G401 (cell line): ENCODE measurements at regions not wholly inside any gene's neighbourhood (a gene's known extent, or its start where the extent isn't known, plus 50 kb on each side); places are given as distances from the start of the nearest gene placed in this dataset.
"Not testable (repeated sequence)": the region's sequence is repeated elsewhere in the genome, so short reads cannot be mapped to it uniquely, and the experiment has no call there.

Experiments used
- DNase-seq: peaks from one replicate; pipeline ENCODE4 v3.0.0-alpha.2; 2015; ENCODE audit warnings: low spot score
- in situ Hi-C: cut with HindIII; loops from 2 replicates; pipeline ENCODE4 v1.10.0; 2016; ENCODE audit warnings: low sequenced_read_pairs, mixed read lengths

DNA sequence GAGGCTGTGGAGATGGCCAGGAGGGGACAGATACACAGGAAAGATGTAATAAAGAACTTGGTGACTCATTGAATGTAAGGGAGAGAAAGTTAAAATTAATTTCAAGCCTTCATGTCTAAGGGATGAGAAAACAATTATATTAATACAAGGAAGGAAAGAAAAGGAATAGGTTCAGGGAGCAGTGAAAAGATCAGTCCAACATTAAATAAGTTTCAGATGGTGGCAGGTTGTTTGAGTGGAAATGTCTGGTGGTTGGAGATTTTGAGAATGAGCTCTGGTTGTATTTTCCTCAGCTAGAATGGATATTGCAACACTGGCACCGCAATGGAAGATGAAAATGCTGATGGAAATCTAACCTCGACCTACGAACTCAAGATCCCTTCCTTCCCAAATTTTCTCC lies 304.3 kb downstream of the COL12A1 start:
- in situ Hi-C loops: no loop called here
- DNase-seq: no peak

DNA sequence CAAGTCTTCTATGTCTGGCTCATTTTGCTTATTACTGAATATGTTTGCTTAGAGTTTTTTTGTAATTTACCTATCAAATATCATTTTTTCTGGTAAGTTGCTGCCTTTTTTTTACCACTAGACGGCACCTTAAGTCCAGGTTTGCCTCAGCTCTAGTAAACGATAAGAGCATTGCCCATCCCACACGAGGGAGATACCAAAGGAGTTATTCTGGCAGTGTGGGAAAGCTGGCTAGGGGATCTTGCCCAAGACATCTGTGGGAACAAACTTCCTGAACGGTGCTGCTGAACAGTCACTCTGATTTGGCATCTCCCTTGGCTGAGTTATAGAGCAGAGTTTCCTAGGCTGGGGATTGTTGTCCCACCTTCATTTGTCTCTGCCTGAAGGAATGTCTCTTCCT lies 306.4 kb downstream of the COL12A1 start:
- in situ Hi-C loops: no loop called here
- DNase-seq: no peak

DNA sequence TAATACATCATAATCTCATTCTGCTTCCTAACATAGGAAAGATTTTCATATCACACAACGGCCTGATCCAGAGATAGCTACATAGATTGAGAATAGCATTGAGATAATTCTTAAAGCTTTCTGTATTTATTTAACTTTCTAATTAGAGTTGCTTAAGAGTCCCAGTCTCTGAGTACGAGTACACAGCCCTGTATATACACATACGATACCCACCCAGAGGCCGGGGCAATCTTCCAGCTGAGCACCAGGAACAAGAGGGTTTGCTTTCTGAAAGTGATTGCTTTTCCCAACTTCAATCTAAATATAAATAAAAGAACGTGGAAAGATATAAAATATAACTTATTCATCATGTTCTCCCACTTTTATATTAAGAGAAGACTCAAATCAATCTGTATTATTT lies 313.8 kb downstream of the COL12A1 start:
- no peak for DNase-seq
- in situ Hi-C loops: no loop called here

DNA sequence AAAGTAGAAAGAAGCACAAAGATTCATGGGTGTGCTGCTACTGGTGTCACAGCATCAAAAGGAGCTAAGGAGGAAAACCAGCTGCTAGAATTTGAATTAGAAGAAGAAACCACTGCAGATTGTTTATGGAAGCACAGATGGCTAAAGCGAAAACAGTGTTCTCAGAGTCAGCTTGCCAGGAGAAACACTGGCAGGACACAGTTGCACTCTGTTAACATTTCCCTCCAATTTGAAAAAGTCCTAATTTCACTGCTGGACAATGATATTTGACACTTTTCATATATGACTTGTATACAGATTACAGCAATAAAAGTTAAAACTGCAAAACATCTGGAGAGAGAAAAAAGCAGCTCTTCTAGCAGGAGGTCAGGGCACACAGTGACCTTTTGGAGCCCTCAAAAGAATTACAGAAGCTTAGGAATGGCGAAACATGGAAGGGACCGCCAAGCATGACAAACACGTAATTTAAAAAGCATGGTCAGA lies 314.5 kb downstream of the COL12A1 start:
- in situ Hi-C loops: no loop called here
- no peak for DNase-seq

DNA sequence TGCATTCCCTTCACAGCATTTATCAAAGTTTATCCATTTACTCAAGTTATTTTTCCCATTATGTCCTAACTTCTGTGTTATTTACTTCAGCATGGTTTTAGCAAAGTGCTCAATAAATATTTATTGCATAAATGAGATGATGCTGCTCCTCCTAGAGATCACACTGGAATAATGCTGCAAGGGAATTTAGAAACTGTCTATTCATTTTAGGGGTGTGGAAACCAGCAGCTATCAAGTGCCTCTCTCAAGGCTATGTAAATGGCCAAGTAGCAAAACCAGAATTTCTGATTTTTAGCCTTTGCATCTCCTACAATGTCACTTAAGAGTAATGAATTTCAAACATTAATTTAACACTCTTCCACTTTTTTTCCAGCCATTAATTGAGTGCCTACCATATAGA lies 316.2 kb downstream of the COL12A1 start:
- no peak for DNase-seq
- in situ Hi-C loops: no loop called here

DNA sequence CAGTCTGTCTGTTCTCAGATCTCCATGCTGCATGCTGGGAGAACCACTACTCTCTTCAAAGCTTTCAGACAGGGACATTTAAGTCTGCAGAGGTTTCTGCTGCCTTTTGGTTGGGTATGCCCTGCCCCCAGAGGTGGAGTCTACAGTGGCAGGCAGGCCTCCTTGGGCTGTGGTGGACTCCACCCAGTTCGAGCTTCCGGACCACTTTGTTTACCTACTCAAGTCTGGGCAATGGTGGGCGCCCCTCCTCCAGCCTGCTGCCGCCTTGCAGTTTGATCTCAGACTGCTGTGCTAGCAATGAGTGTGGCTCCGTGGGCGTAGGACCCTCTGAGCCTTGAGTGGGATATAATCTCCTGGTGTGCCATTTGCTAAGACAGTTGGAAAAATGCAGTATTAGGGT lies 317.1 kb downstream of the COL12A1 start:
- DNase-seq, in situ Hi-C loops: not testable (repeated sequence)

DNA sequence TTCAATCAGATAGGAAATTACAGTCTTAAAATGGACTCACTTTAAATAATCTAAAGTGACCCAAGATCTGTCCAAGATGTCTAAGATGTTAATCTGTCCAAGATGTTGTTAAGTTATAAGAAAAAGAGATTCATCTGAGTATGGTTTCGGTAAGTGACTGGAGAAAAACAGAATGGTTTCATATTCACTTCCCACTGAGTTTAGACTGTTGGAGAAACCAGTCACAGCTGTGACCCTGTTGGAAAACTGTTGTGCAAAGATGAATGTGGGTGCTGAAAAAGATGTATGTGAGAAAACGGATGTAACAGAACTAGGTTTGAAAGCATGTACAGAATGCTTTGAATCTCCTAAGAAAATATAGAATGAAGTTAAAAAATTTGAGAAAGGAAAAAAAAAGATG lies 325.9 kb downstream of the COL12A1 start:
- no peak for DNase-seq
- in situ Hi-C loops: no loop called here

DNA sequence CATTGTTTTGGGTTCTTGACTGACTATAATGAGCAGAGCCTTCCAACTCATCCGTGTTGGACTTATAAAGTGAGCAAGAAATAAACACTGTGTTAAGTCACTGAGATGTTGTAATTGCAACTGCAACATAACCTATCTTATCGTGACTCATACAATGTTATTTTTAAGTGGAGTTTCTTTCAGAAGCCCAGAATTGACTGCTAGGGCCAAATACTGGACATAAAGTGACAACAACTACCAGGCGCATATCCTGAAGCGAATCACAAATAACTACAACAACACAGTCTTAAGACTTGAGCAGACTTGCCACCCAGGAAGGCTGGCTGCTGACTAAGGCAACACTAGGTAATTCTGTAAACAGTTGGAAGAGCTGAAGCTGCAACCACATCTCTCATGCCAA lies 326.6 kb downstream of the COL12A1 start:
- in situ Hi-C loops: no loop called here
- DNase-seq: no peak

DNA sequence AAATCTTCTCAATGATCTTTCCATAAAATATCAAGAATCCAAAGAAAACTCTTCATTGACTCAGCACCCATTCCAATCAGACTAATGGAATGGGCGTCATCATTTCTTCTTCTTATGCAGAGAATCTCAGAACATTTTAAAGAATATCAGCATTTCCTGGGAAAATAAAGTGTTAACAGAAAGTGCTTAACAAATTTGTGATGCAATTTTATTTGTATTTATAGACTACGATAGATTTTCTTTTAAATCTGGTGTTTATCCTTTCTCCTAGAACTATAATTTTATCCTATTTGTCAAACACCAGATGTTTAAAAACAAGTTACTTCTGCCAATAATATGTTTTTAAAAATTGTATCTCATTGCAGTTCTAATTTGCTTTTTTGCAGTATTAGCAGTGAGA lies 330.7 kb downstream of the COL12A1 start:
- DNase-seq: no peak
- in situ Hi-C loops: no loop called here

DNA sequence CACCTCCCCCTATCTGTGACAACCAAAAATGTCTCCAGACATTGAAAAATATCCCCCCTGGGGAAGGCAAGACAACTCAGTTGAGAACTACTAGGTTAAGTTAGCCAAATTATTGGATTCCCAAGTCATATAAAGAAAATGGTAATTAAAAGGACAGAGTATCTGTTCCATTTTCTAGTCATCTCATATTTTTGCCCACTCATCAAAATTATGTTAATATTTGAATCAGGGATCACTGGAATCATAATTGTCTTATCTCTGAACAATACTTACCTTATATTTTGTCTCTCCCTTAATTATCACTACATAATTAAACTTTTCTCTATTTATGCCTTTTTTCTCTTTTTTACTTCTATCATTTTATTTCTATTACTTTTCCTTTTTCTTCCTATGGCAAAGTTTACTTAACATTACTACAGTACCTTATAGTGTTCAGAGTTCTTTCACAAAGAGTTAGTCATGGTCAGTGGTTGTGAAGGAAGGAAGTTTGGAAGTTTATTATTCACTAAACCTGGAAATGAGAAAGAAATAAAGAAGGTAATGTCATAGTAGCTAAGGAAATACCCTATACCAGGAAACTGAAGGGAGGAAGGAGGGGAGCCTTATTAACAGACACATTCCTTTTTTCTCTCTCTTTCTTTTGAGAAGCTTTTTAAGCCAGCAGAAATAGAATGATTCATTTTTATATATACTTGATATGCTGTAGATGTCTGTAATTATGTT lies 332.9 kb downstream of the COL12A1 start:
- in situ Hi-C loops: no loop called here
- no peak for DNase-seq

DNA sequence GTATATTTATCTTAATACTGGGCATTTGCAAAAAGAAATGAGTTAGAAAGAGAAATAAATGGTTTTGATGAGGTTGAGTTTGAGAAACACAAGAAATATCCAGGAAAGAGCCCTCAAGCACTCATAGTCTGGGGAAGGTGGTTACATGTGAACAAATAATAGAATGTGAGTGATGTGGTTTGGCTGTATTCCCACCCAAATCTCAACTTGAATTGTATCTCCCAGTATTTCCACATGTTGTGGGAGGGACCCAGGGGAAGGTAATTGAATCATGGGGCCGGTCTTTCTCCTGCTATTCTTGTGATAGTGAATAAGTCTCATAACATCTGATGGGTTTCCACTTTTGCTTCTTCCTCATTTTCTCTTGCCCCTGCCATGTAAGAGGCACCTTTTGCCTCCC lies 334.1 kb downstream of the COL12A1 start:
- in situ Hi-C loops: no loop called here
- DNase-seq: no peak

DNA sequence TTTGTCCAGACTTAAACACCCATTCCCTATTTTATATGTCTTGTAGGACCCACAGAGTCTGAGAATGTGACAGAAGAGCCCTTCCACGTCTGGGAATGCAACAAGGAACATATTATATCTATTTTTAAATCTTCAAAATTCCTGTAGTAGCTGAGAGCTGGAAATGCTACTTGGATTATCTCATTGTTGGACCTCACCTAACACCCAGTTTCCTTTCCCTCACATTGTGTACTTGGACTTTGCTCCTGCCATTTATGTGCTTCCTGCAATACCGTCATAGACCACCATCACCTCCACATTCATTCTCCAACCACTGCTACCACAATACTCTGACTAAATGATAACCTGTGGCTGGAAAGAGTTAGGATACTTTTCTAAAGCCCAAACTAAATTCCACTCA lies 335.4 kb downstream of the COL12A1 start:
- DNase-seq: no peak
- in situ Hi-C loops: no loop called here

DNA sequence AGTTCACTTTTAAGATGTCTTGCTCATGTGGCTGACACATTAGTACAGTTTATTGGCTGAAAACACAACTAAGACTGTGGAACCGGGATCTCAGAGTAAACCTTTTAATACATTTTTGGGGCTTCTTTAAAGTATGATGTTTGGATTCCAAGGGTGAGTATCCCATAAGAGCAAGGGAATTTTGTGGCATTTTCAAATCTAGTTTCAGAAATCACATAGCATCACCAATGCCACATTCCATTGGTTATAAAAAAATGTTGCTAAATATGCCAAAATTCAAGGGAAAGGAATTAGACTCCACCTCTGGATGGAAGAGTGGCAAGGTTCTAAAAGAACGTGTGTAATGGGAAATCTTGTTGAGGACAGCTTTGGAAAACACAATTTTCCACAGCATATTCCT lies 338.6 kb downstream of the COL12A1 start:
- in situ Hi-C loops: no loop called here
- DNase-seq: no peak

DNA sequence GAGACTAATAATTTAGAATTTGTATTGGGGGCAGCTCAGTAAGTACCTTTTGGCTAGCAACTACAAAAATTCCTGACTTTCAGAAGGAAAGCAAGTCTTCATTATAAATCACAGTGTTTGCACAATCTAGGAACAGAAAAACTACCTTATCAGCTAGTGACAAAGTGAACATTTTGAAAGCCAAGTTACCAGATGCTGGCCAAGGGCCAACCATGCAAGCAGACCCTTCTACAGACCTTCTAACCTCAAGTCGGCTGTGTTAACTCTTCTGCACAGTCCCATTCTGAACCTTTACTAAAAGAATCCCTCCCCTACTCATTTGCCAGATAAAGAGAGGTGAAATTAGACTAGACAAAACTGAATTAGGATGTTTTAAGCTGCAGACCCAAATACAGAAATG lies 341.9 kb downstream of the COL12A1 start:
- in situ Hi-C loops: no loop called here
- DNase-seq: no peak

DNA sequence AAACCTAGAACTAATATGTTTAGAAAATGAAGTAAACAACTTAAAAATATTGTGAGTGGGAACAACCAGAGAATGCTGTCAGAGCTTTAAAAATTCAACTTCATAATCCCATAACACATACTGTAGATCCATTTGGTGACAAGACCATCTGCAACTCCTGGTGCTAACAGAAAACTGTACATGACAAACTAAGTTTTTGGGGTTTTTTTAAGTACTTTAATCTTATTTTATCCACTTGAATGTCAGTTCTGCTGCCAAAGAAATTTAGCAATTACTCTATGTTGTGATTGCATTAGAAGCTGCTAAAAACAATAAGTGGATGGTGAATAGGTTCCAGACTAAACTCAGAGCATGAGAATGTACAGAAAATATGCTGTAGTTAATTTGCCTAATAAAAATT lies 345.4 kb downstream of the COL12A1 start:
- DNase-seq: no peak
- in situ Hi-C loops: no loop called here

DNA sequence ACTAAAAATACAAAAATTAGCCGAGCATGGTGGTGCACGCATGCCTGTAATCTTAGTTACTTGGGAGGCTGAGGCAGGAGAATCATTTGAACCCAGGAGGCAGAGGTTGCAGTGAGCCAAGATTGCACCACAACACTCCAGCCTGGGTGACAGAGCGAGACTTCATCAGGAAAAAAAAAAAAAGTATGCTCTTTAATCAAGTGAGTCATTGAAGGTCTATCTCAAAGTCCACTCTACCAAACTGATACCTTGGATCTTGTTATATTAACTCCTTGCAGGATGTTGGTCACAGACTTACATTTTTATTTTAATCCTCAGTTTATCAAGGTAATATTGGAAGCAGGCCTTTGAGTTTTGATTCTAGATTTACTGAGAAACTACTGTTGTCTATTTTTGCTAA lies 348.7 kb downstream of the COL12A1 start:
- in situ Hi-C loops: no loop called here
- DNase-seq: no peak

DNA sequence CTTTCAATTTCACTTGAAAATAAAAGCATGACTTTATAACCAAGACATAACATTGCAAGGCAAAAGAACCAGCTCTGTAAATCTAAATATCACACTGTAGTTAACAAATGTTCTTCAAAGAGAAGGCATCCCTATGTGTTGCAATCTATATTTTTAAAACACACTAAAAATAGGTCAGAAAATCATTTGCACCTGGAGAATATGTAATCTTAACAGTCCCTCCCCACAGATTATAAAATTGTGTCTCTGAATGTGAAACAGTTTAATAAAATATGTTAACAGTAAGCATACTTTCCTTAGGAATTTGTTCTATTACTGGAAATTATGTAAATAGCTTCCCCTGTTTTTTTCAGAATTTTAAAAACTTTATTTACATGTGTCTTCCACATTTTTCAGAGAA lies 351.9 kb downstream of the COL12A1 start:
- DNase-seq: no peak
- in situ Hi-C loops: no loop called here

DNA sequence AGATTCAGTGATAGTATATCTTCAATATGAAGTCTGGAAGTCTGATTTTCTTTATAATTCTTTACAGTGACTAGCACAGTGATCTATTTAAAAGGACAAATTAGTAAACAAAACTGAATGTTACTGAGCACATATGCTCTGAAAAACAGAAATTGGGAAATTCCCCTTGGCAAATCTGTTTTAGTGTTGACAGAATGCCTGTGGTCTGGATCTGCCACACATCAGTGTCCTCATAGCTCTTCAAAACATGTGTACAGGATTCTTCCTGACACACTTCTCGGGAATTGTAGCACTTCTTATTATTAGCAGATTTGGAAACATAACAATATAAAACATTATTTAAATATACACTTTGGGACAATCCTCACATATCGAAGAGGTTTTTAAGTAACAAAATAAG lies 354.3 kb downstream of the COL12A1 start:
- in situ Hi-C loops: no loop called here
- DNase-seq: no peak

DNA sequence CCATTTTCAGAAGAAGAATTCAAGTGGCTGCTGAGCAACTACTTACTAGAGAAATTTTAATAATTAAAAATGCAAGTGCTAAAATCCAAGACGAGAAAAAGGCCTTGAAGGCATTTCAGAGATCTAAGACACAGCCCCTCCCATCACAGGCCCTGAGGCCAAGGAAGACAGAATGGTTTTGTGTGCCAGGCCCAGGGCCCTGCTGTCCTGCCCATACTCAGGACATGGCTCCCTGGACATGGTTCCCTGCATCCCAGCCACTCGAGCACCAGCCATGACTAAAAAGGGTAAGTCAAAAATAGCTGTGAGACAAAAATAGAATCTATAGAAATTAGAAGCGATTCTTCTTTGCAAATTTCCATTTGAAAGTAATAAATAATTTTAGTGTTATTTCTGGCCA lies 364.9 kb downstream of the COL12A1 start:
- in situ Hi-C loops: no loop called here
- DNase-seq: no peak

DNA sequence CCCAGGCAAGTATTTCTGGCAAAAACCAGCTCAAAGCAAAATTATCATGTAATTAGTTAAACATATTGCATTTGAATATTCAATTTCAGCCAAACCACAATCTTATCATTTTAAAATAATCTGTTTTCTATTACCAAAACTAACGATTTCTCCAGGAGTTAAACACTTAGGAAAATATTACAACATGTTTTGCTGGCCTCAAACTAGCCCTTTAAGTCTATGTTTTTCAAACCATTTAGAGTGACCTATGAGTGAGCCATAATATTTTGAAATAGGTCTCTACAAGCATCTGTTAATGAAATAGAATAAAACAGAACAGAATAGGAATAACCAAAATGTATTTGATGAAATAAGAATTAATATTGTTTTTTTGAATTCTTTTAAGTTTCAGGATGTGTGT lies 370.9 kb downstream of the COL12A1 start:
- in situ Hi-C loops: no loop called here
- no peak for DNase-seq

DNA sequence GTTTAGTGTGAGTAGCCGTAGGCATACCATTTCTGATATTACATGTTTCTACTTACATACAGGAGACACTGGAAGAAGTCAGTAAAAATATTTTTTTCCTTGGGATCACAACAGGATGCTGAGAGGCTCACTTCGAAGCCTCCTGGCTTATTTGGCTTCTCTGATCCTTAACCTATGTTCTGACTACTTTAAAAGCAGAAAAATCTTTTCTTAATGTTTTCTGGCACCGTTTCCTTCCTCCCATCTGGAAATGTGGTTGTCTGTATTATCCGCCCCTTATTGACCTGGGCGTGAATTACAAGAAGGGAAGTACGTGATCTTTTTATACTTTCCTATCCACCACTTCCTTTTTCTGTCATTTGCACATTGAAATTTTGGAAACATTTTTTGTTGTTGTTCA lies 379.6 kb downstream of the COL12A1 start:
- in situ Hi-C loops: no loop called here
- no peak for DNase-seq

DNA sequence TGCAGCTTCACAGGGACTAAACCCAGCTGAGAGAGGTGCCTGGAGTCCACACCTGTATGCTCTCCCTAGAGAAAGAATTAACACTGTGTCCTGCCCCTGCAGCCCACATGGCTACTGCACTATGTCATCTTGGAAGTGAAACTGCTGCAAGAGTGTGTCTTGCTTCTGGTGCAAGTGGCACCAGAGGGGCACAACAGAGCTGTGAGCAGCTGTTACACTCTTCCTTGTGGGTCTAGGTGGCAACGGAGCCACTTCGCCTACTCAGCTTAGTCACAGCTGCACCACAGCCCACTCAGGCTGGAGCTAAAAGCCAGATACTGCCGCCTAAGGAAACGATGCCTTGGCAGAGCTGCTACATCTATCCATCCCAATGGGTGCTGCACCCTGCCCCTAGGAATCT lies 391.4 kb downstream of the COL12A1 start:
- in situ Hi-C loops: no loop called here
- no peak for DNase-seq
